NCI-H524 (cell line): ENCODE measurements at regions not wholly inside any gene's neighbourhood (a gene's known extent, or its start where the extent isn't known, plus 50 kb on each side); places are given as distances from the start of the nearest gene placed in this dataset.
"Not testable (repeated sequence)": the region's sequence is repeated elsewhere in the genome, so short reads cannot be mapped to it uniquely, and the experiment has no call there.

Experiments
- DNase-seq, 2 experiments: peaks; one replicate each; lab custom pipeline; 2025; lab: John Stamatoyannopoulos, UW

GRCh38 chr2:106009096-106009495 is 185.0 kb downstream of the UXS1 start:
- no peak for DNase-seq

- DNase-seq = no peak
These were observed 189.2 kb downstream of the UXS1 start for GRCh38 chr2:106004851-106005250.

DNA sequence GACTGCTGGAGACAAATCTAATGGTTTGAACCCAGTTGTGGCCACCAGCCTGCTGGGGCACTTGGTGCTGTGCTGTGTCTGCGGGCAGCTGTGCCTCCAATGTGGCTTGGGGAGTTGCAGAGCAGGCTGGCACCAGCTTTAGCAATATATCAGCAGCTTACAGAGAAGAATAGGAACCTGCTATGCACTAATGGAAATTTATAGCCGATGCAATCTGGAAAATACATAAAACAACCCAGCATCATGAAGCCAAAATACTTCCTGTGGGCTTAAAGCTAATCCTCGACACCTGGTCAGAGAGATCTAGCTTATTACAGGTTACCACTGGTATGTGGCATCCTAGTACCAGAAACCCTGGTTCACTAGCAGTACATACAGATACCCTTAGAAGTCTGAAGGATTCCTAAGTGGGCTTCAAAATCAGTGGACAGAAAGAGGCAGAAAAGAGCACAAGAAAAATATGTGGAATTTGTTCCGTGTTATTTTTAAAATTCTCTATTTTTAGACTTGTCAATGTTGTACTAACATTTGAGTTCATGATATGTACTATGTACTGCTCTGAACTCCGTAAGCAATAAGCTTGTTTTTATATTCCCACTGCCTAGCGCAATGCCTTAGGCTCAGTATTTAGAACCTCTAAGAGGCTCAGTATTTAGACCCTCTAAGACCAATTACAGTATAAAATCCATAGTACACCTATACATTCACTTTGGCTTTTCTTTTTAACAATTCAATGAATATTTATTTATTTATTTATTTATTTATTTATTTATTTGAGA is 194.7 kb downstream of the UXS1 start:
- peak in 1 of 2 experiments; percentile 8 for DNase-seq

DNA sequence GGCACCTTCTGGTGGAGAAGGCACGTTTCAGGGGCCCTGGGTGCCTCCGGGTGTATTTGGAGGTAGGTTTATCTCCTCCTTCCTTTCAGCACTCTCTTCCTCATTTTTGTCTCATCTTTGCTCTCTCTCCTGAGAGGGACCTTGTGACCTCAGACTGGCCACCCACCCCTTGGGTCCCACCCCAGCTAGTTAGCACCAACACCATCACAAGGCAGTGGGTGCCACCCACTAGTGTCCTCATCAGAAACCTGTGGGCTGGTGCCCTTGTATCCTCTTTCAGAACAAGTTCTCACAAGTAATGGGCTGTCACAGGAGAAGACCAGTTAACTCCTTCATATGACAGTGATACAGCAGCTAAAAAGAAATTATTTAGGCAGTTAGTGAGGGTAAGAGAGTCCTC is 196.4 kb downstream of the UXS1 start:
- DNase-seq = no peak

GRCh38 chr2:105990624-105991023 is 203.5 kb downstream of the UXS1 start:
- DNase-seq = no peak

DNA sequence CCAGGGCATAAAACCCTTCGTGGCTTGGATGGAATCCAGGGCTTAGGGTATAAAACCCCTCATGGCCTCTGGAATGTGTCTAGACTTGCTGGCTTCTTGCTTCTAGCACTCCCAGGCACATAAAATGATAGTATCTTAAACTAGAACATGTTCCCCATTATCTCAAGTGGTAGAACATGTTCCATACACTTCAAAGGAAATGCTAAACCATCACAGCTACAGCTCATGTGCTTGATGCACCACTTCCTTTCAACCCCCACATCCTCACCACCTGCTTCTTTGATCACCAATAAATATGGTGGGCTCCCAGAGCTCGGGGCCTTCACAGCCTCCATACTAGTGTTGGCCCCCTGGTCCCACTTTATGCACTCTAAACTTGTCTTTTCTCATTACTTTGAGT is 204.3 kb downstream of the UXS1 start:
- not testable (repeated sequence) for DNase-seq

DNA sequence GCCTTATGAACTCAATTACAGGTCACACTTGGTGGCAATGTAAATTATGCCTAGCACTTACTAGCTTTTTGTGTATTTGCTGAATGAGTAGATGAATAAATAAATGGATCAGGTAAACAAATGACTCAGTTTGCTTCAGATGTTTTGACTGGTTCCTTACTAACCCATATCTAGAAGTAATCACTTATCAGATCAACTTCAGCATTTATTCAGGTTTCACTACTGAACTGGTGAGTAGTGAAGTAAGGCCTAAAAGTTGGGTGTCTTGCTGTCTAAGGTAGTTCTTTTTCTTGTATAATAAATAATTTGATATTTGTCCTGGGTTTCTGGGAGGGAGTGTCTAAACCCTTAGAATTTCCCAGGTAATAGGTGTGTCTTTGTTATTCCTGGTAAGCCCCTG is 205.0 kb downstream of the UXS1 start:
- DNase-seq = no peak

GRCh38 chr2:105977807-105978206 is 216.3 kb downstream of the UXS1 start:
- no peak for DNase-seq

DNA sequence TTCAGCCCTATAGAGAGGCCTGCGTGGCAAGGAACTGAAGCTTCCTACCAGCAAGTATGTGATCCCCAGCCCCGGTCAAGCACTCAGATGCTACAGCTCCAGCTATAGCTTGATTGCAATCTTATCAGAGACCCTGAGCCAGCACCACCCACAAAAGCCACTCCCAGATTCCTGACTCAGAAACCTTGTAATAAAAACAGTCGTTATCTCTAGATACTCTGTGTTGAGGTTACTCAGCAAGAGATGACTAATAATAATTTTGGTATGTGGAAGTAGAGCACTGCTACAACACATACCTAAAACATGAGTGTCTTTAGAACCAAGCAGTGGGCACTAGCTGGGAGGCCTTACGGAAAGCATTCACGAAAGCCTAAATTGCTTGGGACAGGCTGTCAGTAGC is 216.9 kb downstream of the UXS1 start:
- DNase-seq = no peak

GRCh38 chr2:105974812-105975211 is 219.3 kb downstream of the UXS1 start:
- DNase-seq = no peak

- DNase-seq = no peak
These were observed 221.2 kb downstream of the UXS1 start for GRCh38 chr2:105972927-105973326.

DNA sequence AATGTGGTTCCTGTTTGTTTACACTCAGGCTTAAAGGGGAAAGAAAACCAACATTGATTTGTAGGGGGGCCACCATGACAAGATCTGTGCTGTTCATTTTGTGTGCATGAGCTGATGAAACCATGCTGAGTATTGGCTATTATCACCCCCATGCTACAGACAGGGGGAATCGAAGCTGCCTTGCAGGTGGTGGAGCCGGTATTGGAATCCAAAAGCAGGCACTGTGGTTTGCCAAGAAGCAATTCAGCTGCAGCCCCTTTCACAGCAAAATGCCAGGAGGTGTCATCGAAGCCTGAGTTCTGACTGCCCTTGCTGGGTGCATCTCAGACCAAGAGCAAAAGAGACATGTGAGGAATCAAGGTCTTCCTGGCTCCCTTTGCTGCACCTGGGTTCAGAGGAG is 221.9 kb downstream of the UXS1 start:
- DNase-seq = no peak

DNA sequence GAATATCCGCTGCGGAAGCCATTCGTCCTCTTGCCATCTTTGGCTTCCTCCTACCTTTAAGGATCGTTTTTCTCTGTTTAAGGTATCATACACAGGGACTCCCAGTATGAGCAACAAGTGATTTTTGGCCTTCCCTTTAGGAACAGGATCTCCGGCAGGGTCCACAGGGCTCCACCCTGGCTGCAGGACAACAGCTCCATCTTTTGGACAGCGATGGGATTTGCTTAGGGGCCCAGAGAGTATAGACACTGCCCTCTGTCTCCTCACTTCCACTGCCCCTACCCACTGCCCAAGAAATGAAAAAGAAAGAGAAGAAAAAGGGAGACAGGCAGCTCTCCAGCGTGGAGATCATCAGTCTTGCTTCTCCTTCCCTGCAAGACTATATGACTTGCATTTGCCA is 224.5 kb downstream of the UXS1 start:
- DNase-seq = peak; percentile 9 to 64

GRCh38 chr2:105962221-105962620 is 217.5 kb downstream of the NCK2 start:
- DNase-seq = no peak

DNA sequence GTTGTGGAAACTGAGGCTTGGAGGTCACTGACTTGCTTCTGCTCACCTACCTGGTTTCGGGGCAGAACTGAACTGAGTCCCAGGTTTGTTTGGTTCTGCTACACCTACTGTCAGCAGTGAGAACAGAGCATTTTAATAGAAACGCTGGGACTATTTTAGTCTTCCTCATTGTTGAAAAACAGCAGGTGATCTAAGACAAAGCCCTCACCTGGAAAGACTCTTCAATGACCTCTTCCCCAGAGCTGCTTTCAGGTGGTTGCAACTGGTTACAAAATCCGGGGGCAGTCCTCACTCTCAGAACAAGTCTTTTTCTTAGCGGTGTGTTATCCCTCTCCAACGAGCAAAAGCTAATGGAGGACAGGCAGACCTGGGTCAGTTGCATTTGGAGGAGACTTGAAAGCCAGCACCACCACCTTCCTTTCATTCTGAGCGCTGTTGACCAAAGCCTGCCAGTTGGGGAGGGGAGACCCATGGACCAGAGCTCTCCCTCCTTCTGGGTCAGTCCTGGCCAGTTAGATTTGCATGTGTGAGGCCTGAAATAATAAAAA is 217.0 kb downstream of the NCK2 start:
- DNase-seq = no peak

GRCh38 chr2:105959357-105959756 is 214.6 kb downstream of the NCK2 start:
- no peak for DNase-seq

- peak; percentile 4 to 58 for DNase-seq
These were observed 210.2 kb downstream of the NCK2 start for GRCh38 chr2:105954891-105955290.

GRCh38 chr2:105953942-105954341 is 209.2 kb downstream of the NCK2 start:
- no peak for DNase-seq

- no peak for DNase-seq
These were observed 207.4 kb downstream of the NCK2 start for GRCh38 chr2:105952131-105952530.

- DNase-seq = no peak
These were observed 206.6 kb downstream of the NCK2 start for GRCh38 chr2:105951384-105951694.

DNA sequence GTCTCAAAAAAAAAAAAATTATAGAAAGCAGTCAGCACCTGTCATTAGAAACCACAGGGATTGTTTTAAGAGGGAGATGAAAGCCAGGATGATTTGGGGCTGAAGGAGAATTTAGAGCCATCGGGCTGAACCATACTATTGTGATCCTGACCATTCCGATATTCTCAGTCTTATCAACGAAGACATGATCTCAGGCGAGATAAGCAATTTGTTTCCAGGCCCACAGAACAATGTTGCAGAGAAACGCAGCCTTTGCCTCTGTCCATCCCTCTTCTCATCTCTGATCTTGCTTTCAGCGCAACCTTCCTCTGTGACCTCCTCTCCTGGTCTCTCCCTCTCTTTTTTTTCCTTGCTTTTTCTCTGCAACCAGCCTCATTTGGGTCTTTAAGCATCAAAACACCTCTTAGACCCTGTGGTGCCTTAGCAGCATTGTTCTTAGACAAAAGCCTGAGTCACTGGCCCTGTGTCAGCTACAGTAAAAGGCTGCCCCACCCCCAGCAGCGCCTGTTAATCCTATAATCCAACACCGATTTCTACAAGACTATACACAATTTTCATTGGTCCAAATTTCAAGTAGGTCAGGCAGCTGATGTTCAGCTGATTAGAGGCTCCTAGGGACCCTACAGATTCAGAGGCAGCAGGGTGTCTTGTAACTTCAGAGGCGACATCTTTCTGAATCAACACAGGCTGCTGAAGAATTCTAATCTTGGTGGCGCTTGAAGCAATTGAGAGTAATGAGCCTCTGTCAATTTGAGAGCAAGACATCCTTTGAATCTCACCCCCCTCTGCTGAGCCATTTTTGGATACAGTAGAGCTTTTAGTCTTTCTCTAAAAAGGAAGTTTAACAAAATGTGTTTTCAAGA is 206.0 kb downstream of the NCK2 start:
- DNase-seq = peak; percentile 93 to 98

DNA sequence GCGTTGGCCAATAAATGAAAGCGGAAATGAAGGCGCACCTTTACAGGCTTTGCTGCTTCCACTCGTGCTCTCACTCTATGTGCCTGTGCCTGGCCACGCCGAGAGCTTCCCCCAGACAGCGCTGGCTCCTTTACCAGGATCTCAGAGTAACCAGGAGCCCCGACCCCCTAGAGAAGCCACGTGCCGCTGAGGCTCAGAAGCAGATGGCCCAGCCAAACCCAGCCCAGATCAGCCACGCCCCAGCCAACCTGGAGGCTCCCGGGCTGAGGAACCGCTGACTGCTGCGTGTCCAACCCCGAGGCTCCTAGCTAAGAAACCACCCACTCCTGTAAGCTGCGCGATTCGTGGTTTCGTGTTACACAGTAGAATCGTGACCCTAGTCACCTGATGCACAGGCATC is 199.3 kb downstream of the NCK2 start:
- no peak for DNase-seq
